ENCODE measurements at regions not wholly inside any gene's neighbourhood (a gene's known extent, or its start where the extent isn't known, plus 50 kb on each side); places are given as distances from the start of the nearest gene placed in this dataset.

- DNase-seq: no peak
Measured at GRCh38 chr15:35872577-35872976, 326.6 kb upstream of the DPH6 start.

- DNase-seq: no peak
Measured at GRCh38 chr15:35874260-35874905, 328.4 kb upstream of the DPH6 start.

- no peak for DNase-seq
Measured at GRCh38 chr15:35876762-35877161, 330.8 kb upstream of the DPH6 start.

- no peak for DNase-seq
Measured at GRCh38 chr15:35880896-35881295, 334.9 kb upstream of the DPH6 start.

- DNase-seq: no peak
Measured at GRCh38 chr15:35885870-35886269, 339.9 kb upstream of the DPH6 start.

GRCh38 chr15:35886765-35887164 is 340.8 kb upstream of the DPH6 start:
- DNase-seq: no peak

GRCh38 chr15:35888815-35889214 is 342.9 kb upstream of the DPH6 start:
- DNase-seq: no peak

- no peak for DNase-seq
Measured at GRCh38 chr15:35907511-35907910, 361.5 kb upstream of the DPH6 start.

GRCh38 chr15:35909414-35909813 is 363.4 kb upstream of the DPH6 start:
- no peak for DNase-seq

GRCh38 chr15:35910227-35910626 is 364.3 kb upstream of the DPH6 start:
- DNase-seq: no peak

GRCh38 chr15:35911052-35911777 is 365.2 kb upstream of the DPH6 start:
- DNase-seq: no peak

- DNase-seq: no peak
Measured at GRCh38 chr15:35912196-35912595, 366.2 kb upstream of the DPH6 start.

- DNase-seq: no peak
Measured at GRCh38 chr15:35914573-35914972, 368.6 kb upstream of the DPH6 start.

- no peak for DNase-seq
Measured at GRCh38 chr15:35921046-35921445, 375.1 kb upstream of the DPH6 start.

- DNase-seq: no peak
Measured at GRCh38 chr15:35925275-35926006, 379.5 kb upstream of the DPH6 start.

GRCh38 chr15:35926007-35926380 is 380.0 kb upstream of the DPH6 start:
- DNase-seq: no peak

GRCh38 chr15:35928847-35929246 is 382.9 kb upstream of the DPH6 start:
- no peak for DNase-seq

GRCh38 chr15:35929740-35930444 is 383.9 kb upstream of the DPH6 start:
- no peak for DNase-seq

- no peak for DNase-seq
Measured at GRCh38 chr15:35931799-35932341, 385.9 kb upstream of the DPH6 start.

- DNase-seq: no peak
Measured at GRCh38 chr15:35932531-35932930, 386.6 kb upstream of the DPH6 start.

GRCh38 chr15:35933531-35933930 is 387.6 kb upstream of the DPH6 start:
- DNase-seq: no peak

- DNase-seq: no peak
Measured at GRCh38 chr15:35934383-35935049, 388.6 kb upstream of the DPH6 start.

- DNase-seq: no peak
Measured at GRCh38 chr15:35936284-35936683, 390.3 kb upstream of the DPH6 start.
